H9 (cell line): ENCODE measurements at regions not wholly inside any gene's neighbourhood (a gene's known extent, or its start where the extent isn't known, plus 50 kb on each side); places are given as distances from the start of the nearest gene placed in this dataset.

Source experiments
- DNase-seq: peaks from one replicate; pipeline ENCODE4 v3.0.0-alpha.2; 2017
- H2AFZ ChIP-seq: one replicate; pipeline ENCODE4 v1.6.1; 2013; ENCODE audit warnings: mild to moderate bottlenecking, low read length, control low read depth, moderate library complexity
- H2AK5ac ChIP-seq: 2 replicates; pipeline ENCODE4 v1.6.1; 2013; ENCODE audit warnings: low read length, control low read depth, mixed read lengths; ENCODE audit not compliant: insufficient read length
- H2BK120ac ChIP-seq: one replicate; pipeline ENCODE4 v1.6.1; 2013; ENCODE audit warnings: low read depth, mild to moderate bottlenecking, low read length, control low read depth, inconsistent platforms; ENCODE audit not compliant: poor library complexity, severe bottlenecking
- H2BK12ac ChIP-seq: 2 replicates; pipeline ENCODE4 v1.6.1; 2013; ENCODE audit warnings: low read length, control low read depth, mixed read lengths, low read depth; ENCODE audit not compliant: insufficient read length
- H2BK15ac ChIP-seq: 2 replicates; pipeline ENCODE4 v1.6.1; 2013; ENCODE audit warnings: low read depth, low read length, control low read depth
- H2BK20ac ChIP-seq: one replicate; pipeline ENCODE4 v1.6.1; 2013; ENCODE audit warnings: low read depth, mild to moderate bottlenecking, low read length, control low read depth, inconsistent platforms; ENCODE audit not compliant: poor library complexity, severe bottlenecking
- H2BK5ac ChIP-seq: 2 replicates; pipeline ENCODE4 v1.6.1; 2013; ENCODE audit warnings: low read length, control low read depth, mixed read lengths; ENCODE audit not compliant: insufficient read length
- H3K14ac ChIP-seq: 2 replicates; pipeline ENCODE4 v1.6.1; 2013; ENCODE audit warnings: low read length, control low read depth; ENCODE audit not compliant: insufficient read depth
- H3K18ac ChIP-seq: 2 replicates; pipeline ENCODE4 v1.6.1; 2013; ENCODE audit warnings: low read depth, mild to moderate bottlenecking, mixed read lengths, low read length, control low read depth; ENCODE audit not compliant: insufficient read length
- H3K23ac ChIP-seq: 2 replicates; pipeline ENCODE4 v1.6.1; 2013; ENCODE audit warnings: low read length, control low read depth, mixed read lengths, low read depth; ENCODE audit not compliant: insufficient read length
- H3K23me2 ChIP-seq: 2 replicates; pipeline ENCODE4 v1.6.1; 2013; ENCODE audit warnings: low read depth, mild to moderate bottlenecking, mixed read lengths, low read length, control low read depth; ENCODE audit not compliant: insufficient read length, poor library complexity, severe bottlenecking
- H3K27ac ChIP-seq: 2 replicates; pipeline ENCODE4 v1.5.1; 2013; ENCODE audit warnings: low read length, control low read depth, mixed read lengths, low read depth; ENCODE audit not compliant: insufficient read length
- H3K27me3 ChIP-seq: 2 replicates; pipeline ENCODE4 v1.6.1; 2013; ENCODE audit warnings: low read length, control low read depth, inconsistent platforms; ENCODE audit not compliant: insufficient read depth
- H3K4ac ChIP-seq: 2 replicates; pipeline ENCODE4 v1.6.1; 2013; ENCODE audit warnings: low read depth, mild to moderate bottlenecking, control low read depth, inconsistent platforms, low read length, moderate library complexity
- H3K4me1 ChIP-seq: 2 replicates; pipeline ENCODE4 v1.6.1; 2013; ENCODE audit warnings: low read length, control low read depth, inconsistent platforms; ENCODE audit not compliant: insufficient read depth
- H3K4me2 ChIP-seq: 2 replicates; pipeline ENCODE4 v1.6.1; 2013; ENCODE audit warnings: low read length, control low read depth, mixed read lengths; ENCODE audit not compliant: insufficient read length, insufficient read depth
- H3K56ac ChIP-seq: 2 replicates; pipeline ENCODE4 v1.6.1; 2013; ENCODE audit warnings: low read depth, mild to moderate bottlenecking, mixed read lengths, low read length, control low read depth; ENCODE audit not compliant: insufficient read length
- H3K79me1 ChIP-seq: 2 replicates; pipeline ENCODE4 v1.6.1; 2013; ENCODE audit warnings: low read depth, mild to moderate bottlenecking, moderate library complexity, low read length, control low read depth, inconsistent platforms; ENCODE audit not compliant: insufficient read depth, poor library complexity, severe bottlenecking
- H3K79me2 ChIP-seq: 2 replicates; pipeline ENCODE4 v1.6.1; 2013; ENCODE audit warnings: low read length, control low read depth, inconsistent platforms; ENCODE audit not compliant: insufficient read depth
- H3K9ac ChIP-seq: 2 replicates; pipeline ENCODE4 v1.6.1; 2013; ENCODE audit warnings: low read length, control low read depth, mixed read lengths; ENCODE audit not compliant: insufficient read length; ENCODE audit errors: extremely low read depth
- H3K9me3 ChIP-seq: one replicate; pipeline ENCODE4 v1.6.1; 2013; ENCODE audit warnings: low read depth, low read length, inconsistent platforms; ENCODE audit not compliant: control insufficient read depth
- H3T11ph ChIP-seq: one replicate; pipeline ENCODE4 v1.6.1; 2013; ENCODE audit warnings: mild to moderate bottlenecking, low read length, control low read depth, inconsistent platforms
- H4K20me1 ChIP-seq: one replicate; pipeline ENCODE4 v1.6.1; 2013; ENCODE audit not compliant: control insufficient read depth, insufficient read length, insufficient read depth
- H4K5ac ChIP-seq: 2 replicates; pipeline ENCODE4 v1.6.1; 2013; ENCODE audit warnings: low read depth, mild to moderate bottlenecking, mixed read lengths, low read length, control low read depth; ENCODE audit not compliant: insufficient read length
- H4K8ac ChIP-seq: replicated peaks from 2 replicates; pipeline ENCODE4 v1.6.1; 2013; ENCODE audit warnings: low read length, control low read depth, mixed read lengths, low read depth; ENCODE audit not compliant: insufficient read length
- H4K91ac ChIP-seq: 2 replicates; pipeline ENCODE4 v1.6.1; 2013; ENCODE audit warnings: low read depth, mild to moderate bottlenecking, moderate library complexity, mixed read lengths, low read length, control low read depth; ENCODE audit not compliant: insufficient read length
- H3K27ac Mint-ChIP-seq, 3 experiments: 2 replicates in 2 of 3; 3 replicates in 1 of 3; pipeline ENCODE4 v1.8.0; 2020 to 2021; ENCODE audit warnings: mixed read lengths in 3 of 3, mild to moderate bottlenecking in 1 of 3, moderate library complexity in 1 of 3
- H3K27me3 Mint-ChIP-seq: 2 replicates; pipeline ENCODE4 v1.8.0; 2021; ENCODE audit warnings: low read depth, mild to moderate bottlenecking, moderate library complexity, mixed read lengths
- H3K36me3 Mint-ChIP-seq, 3 experiments: 2 replicates in 2 of 3; 3 replicates in 1 of 3; pipeline ENCODE4 v1.8.0; 2020 to 2021; ENCODE audit warnings: low read depth in 3 of 3, mixed read lengths in 3 of 3; ENCODE audit not compliant: insufficient read depth in 1 of 3
- H3K4me1 Mint-ChIP-seq, 2 experiments: 2 replicates each; pipeline ENCODE4 v1.8.0; 2020; ENCODE audit warnings: mixed read lengths in 2 of 2
- H3K4me3 Mint-ChIP-seq, 2 experiments: 2 replicates in 1 of 2; 3 replicates in 1 of 2; pipeline ENCODE4 v1.8.0; 2020 to 2021; ENCODE audit warnings: mild to moderate bottlenecking in 2 of 2, mixed read lengths in 2 of 2, moderate library complexity in 1 of 2
- H3K9me3 Mint-ChIP-seq, 2 experiments: 2 replicates in 1 of 2; 3 replicates in 1 of 2; pipeline ENCODE4 v1.8.0; 2020; ENCODE audit warnings: mild to moderate bottlenecking in 2 of 2, mixed read lengths in 2 of 2, moderate library complexity in 1 of 2
- CTCF ChIP-seq: fragments of 200-600 bp; sonication (generic); conservative IDR thresholded peaks from 3 replicates; pipeline ENCODE4 v1.8.0; 2021; ENCODE audit warnings: antibody characterized with exemption, mild to moderate bottlenecking

GRCh38 chr5:159697530-159697929 lies 218.8 kb upstream of the ADRA1B start:
- H3K9ac ChIP-seq: no peak overlapping the region
- no peak overlapping the region for H2BK120ac ChIP-seq
- no peak overlapping the region for H3T11ph ChIP-seq
- H3K23ac ChIP-seq: no peak overlapping the region
- H3K4me2 ChIP-seq: no peak overlapping the region
- H2BK12ac ChIP-seq: no peak overlapping the region
- H4K91ac ChIP-seq: no peak overlapping the region
- TF ChIP-seq CTCF: no peak
- Mint-ChIP-seq H3K9me3 (peaks cover 0 to 8% of the 10 kb centered on the region in 2 experiments; a peak in 4 of 5 replicates), H3K27ac (no peak overlapping the region), H3K4me1 (peaks cover 14 to 21% of the 10 kb centered on the region in 2 experiments), H3K27me3 (no peaks in the 10 kb centered on the region), H3K36me3 (no peaks in the 10 kb centered on the region; a peak in 2 of 7 replicates), H3K4me3 (no peak overlapping the region)
- H3K4me1 ChIP-seq: no peaks in the 10 kb centered on the region; the same call in 1 of the 2 replicates
- H3K79me1 ChIP-seq: no peaks in the 10 kb centered on the region
- H3K56ac ChIP-seq: no peak overlapping the region
- no peak for DNase-seq
- no peak overlapping the region for H2AFZ ChIP-seq
- H3K4ac ChIP-seq: no peak overlapping the region
- H3K14ac ChIP-seq: no peak overlapping the region
- no peak overlapping the region for H4K5ac ChIP-seq
- H3K9me3 ChIP-seq: no peaks in the 10 kb centered on the region
- H3K27me3 ChIP-seq: no peaks in the 10 kb centered on the region
- no peak overlapping the region for H3K18ac ChIP-seq
- no peak overlapping the region for H2BK5ac ChIP-seq
- H2AK5ac ChIP-seq: no peak overlapping the region
- no peaks in the 10 kb centered on the region for H3K23me2 ChIP-seq
- no peaks in the 10 kb centered on the region for H3K79me2 ChIP-seq
- no peak overlapping the region for H2BK20ac ChIP-seq
- H2BK15ac ChIP-seq: no peak overlapping the region
- no peak overlapping the region for H4K8ac ChIP-seq
- no peak overlapping the region for H3K27ac ChIP-seq
- no peaks in the 10 kb centered on the region for H4K20me1 ChIP-seq
